ENCODE measurements at regions not wholly inside any gene's neighbourhood (a gene's known extent, or its start where the extent isn't known, plus 50 kb on each side); places are given as distances from the start of the nearest gene placed in this dataset.

- H3K36me3 ChIP-seq (replicated peaks) = no peaks in the 10 kb centered on the region
- no peak overlapping the region for H3K4me3 ChIP-seq (ENCODE audit: low read depth, low read length)
- no peak for TF ChIP-seq CTCF (IDR thresholded peaks at IDR 0.05; ENCODE audit: low read depth, low read length, missing control alignments)
- in situ Hi-C loops (cut with HindIII; ENCODE audit: low pct_ligation_motif_present, low sequenced_read_pairs) = no loop called here
- H3K27ac ChIP-seq = no peak overlapping the region
- H3K27me3 ChIP-seq (replicated peaks) = no peaks in the 10 kb centered on the region
- DNase-seq = no peak
Measured at GRCh38 chr10:63889803-63890202, 368.6 kb downstream of the REEP3 start.

- Histone ChIP-seq H3K27ac (no peak overlapping the region), H3K27me3 (replicated peaks) (no peaks in the 10 kb centered on the region), H3K36me3 (replicated peaks) (no peaks in the 10 kb centered on the region), H3K4me3 (ENCODE audit: low read depth, low read length) (no peak overlapping the region)
- DNase-seq = no peak
- in situ Hi-C loops (cut with HindIII; ENCODE audit: low pct_ligation_motif_present, low sequenced_read_pairs) = no loop called here
- TF ChIP-seq CTCF (IDR thresholded peaks at IDR 0.05; ENCODE audit: low read depth, low read length, missing control alignments) = no peak
Measured at GRCh38 chr10:63896992-63897391, 375.8 kb downstream of the REEP3 start.

GRCh38 chr10:63899673-63900300, 378.6 kb downstream of the REEP3 start:
- H3K4me3 ChIP-seq (ENCODE audit: low read depth, low read length) = no peak overlapping the region
- no peaks in the 10 kb centered on the region for H3K27me3 ChIP-seq (replicated peaks)
- H3K36me3 ChIP-seq (replicated peaks) = no peaks in the 10 kb centered on the region
- no peak overlapping the region for H3K27ac ChIP-seq
- in situ Hi-C loops (cut with HindIII; ENCODE audit: low pct_ligation_motif_present, low sequenced_read_pairs) = no loop called here
- TF ChIP-seq CTCF (IDR thresholded peaks at IDR 0.05; ENCODE audit: low read depth, low read length, missing control alignments) = no peak
- DNase-seq = no peak

- H3K4me3 ChIP-seq (ENCODE audit: low read depth, low read length) = no peak overlapping the region
- no peaks in the 10 kb centered on the region for H3K27me3 ChIP-seq (replicated peaks)
- H3K36me3 ChIP-seq (replicated peaks) = no peaks in the 10 kb centered on the region
- peak; percentile 50 for TF ChIP-seq CTCF (IDR thresholded peaks at IDR 0.05; ENCODE audit: low read depth, low read length, missing control alignments)
- no peak overlapping the region for H3K27ac ChIP-seq
- in situ Hi-C loops (cut with HindIII; ENCODE audit: low pct_ligation_motif_present, low sequenced_read_pairs) = no loop called here
- DNase-seq = no peak
Measured at GRCh38 chr10:63901228-63901627, 380.0 kb downstream of the REEP3 start.

- no peak for DNase-seq
- Histone ChIP-seq H3K27ac (no peak overlapping the region), H3K36me3 (replicated peaks) (no peaks in the 10 kb centered on the region), H3K4me3 (ENCODE audit: low read depth, low read length) (no peak overlapping the region), H3K27me3 (replicated peaks) (no peaks in the 10 kb centered on the region)
- no peak for TF ChIP-seq CTCF (IDR thresholded peaks at IDR 0.05; ENCODE audit: low read depth, low read length, missing control alignments)
- in situ Hi-C loops (cut with HindIII; ENCODE audit: low pct_ligation_motif_present, low sequenced_read_pairs) = no loop called here
Measured at GRCh38 chr10:63901881-63902280, 380.7 kb downstream of the REEP3 start.

- in situ Hi-C loops (cut with HindIII; ENCODE audit: low pct_ligation_motif_present, low sequenced_read_pairs) = no loop called here
- Histone ChIP-seq H3K4me3 (ENCODE audit: low read depth, low read length) (no peak overlapping the region), H3K27ac (no peak overlapping the region), H3K36me3 (replicated peaks) (no peaks in the 10 kb centered on the region), H3K27me3 (replicated peaks) (no peaks in the 10 kb centered on the region)
- TF ChIP-seq CTCF (IDR thresholded peaks at IDR 0.05; ENCODE audit: low read depth, low read length, missing control alignments) = no peak
- DNase-seq = no peak
Measured at GRCh38 chr10:63910806-63911205, 389.6 kb downstream of the REEP3 start.
